ENCODE measurements at regions not wholly inside any gene's neighbourhood (a gene's known extent, or its start where the extent isn't known, plus 50 kb on each side); places are given as distances from the start of the nearest gene placed in this dataset.

GRCh38 chr4:100063355-100063754 is 113.3 kb upstream of the H2AZ1 start:
- no peak for DNase-seq (ENCODE audit: low spot score)
- Mint-ChIP-seq H3K36me3 (ENCODE audit: low read depth, unreplicated experiment) (no peaks in the 10 kb centered on the region), H3K27ac (ENCODE audit: unreplicated experiment) (no peak overlapping the region), H3K4me1 (ENCODE audit: unreplicated experiment) (peaks cover 3% of the 10 kb centered on the region), H3K4me3 (ENCODE audit: unreplicated experiment) (no peak overlapping the region), H3K27me3 (ENCODE audit: unreplicated experiment) (peaks cover 2% of the 10 kb centered on the region), H3K9me3 (ENCODE audit: unreplicated experiment) (no peaks in the 10 kb centered on the region)
- TF ChIP-seq CTCF (IDR thresholded peaks at IDR 0.05; ENCODE audit: unreplicated experiment), result no peak

- DNase-seq (ENCODE audit: low spot score), result no peak
- Mint-ChIP-seq H3K27ac (ENCODE audit: unreplicated experiment) (no peak overlapping the region), H3K4me3 (ENCODE audit: unreplicated experiment) (no peak overlapping the region), H3K9me3 (ENCODE audit: unreplicated experiment) (no peaks in the 10 kb centered on the region), H3K27me3 (ENCODE audit: unreplicated experiment) (peaks cover 1% of the 10 kb centered on the region), H3K36me3 (ENCODE audit: low read depth, unreplicated experiment) (no peaks in the 10 kb centered on the region), H3K4me1 (ENCODE audit: unreplicated experiment) (peaks cover 3% of the 10 kb centered on the region)
- TF ChIP-seq CTCF (IDR thresholded peaks at IDR 0.05; ENCODE audit: unreplicated experiment), result no peak
These were observed 112.8 kb upstream of the H2AZ1 start for GRCh38 chr4:100062921-100063320.

DNA sequence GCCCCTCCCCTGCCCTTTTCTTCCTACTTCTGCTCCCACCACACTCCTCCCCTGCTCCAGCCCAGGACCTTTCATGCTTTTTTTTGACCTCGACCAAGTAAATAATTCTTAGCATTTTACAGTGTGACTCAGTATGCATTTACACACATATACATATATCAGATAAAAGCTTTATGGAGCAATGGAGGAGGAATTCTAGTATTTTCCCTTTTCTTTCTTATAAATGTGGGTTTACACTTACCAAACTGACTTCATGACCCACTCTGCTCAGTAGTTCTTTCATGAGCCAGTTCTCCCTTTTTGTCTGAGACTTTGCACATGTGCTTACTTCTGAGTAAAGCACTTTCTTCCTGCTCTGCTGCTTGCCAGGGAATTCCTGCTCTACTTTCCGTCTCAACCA is 111.8 kb upstream of the H2AZ1 start:
- H3K36me3 Mint-ChIP-seq (ENCODE audit: low read depth, unreplicated experiment), result no peaks in the 10 kb centered on the region
- no peak overlapping the region for H3K4me3 Mint-ChIP-seq (ENCODE audit: unreplicated experiment)
- peaks cover 3% of the 10 kb centered on the region for H3K4me1 Mint-ChIP-seq (ENCODE audit: unreplicated experiment)
- H3K27ac Mint-ChIP-seq (ENCODE audit: unreplicated experiment), result no peak overlapping the region
- DNase-seq (ENCODE audit: low spot score), result no peak
- no peak for TF ChIP-seq CTCF (IDR thresholded peaks at IDR 0.05; ENCODE audit: unreplicated experiment)
- H3K9me3 Mint-ChIP-seq (ENCODE audit: unreplicated experiment), result no peaks in the 10 kb centered on the region
- peaks cover 1% of the 10 kb centered on the region for H3K27me3 Mint-ChIP-seq (ENCODE audit: unreplicated experiment)

DNA sequence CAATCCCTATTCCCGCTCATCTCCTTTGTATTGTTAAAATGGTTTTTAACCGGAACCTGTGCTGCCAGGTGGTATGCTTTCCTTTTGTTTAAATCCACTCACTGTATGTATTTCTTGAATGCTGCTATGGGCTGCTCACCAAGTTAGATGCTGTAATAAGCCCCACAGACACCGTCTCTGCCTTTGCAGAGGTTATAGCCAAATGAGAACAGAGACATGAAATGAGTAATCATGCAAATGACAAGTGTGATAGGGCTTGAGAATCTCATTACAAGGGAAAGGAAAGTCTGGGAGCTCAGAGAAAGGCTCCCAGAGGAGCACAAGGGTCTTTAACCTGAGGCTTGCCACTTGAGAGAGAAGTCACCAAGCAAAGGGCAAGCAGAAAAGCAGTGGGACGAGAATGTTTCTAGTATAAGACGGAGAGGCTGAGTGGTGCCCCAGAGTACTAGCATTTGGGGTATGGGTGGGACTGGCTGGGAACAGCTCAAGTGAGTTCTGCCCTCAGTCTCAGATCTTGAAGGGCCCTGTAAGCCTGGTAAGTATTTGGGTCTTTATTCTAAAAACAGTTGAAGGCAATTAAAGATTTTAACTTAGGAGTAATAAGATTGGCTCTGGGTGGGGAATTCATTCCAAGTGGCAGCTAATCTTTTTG is 110.8 kb upstream of the H2AZ1 start:
- H3K36me3 Mint-ChIP-seq (ENCODE audit: low read depth, unreplicated experiment), result no peaks in the 10 kb centered on the region
- no peaks in the 10 kb centered on the region for H3K9me3 Mint-ChIP-seq (ENCODE audit: unreplicated experiment)
- H3K27me3 Mint-ChIP-seq (ENCODE audit: unreplicated experiment), result peaks cover 1% of the 10 kb centered on the region
- no peak for TF ChIP-seq CTCF (IDR thresholded peaks at IDR 0.05; ENCODE audit: unreplicated experiment)
- DNase-seq (ENCODE audit: low spot score), result no peak
- no peak overlapping the region for H3K4me3 Mint-ChIP-seq (ENCODE audit: unreplicated experiment)
- peaks cover 3% of the 10 kb centered on the region for H3K4me1 Mint-ChIP-seq (ENCODE audit: unreplicated experiment)
- no peak overlapping the region for H3K27ac Mint-ChIP-seq (ENCODE audit: unreplicated experiment)

- no peaks in the 10 kb centered on the region for H3K36me3 Mint-ChIP-seq (ENCODE audit: low read depth, unreplicated experiment)
- no peak for TF ChIP-seq CTCF (IDR thresholded peaks at IDR 0.05; ENCODE audit: unreplicated experiment)
- no peak for DNase-seq (ENCODE audit: low spot score)
- no peak overlapping the region for H3K27ac Mint-ChIP-seq (ENCODE audit: unreplicated experiment)
- peaks cover 1% of the 10 kb centered on the region for H3K27me3 Mint-ChIP-seq (ENCODE audit: unreplicated experiment)
- peaks cover 3% of the 10 kb centered on the region for H3K4me1 Mint-ChIP-seq (ENCODE audit: unreplicated experiment)
- H3K9me3 Mint-ChIP-seq (ENCODE audit: unreplicated experiment), result no peaks in the 10 kb centered on the region
- H3K4me3 Mint-ChIP-seq (ENCODE audit: unreplicated experiment), result no peak overlapping the region
These were observed 109.4 kb upstream of the H2AZ1 start for GRCh38 chr4:100059467-100059866.
